H1 (cell line): ENCODE measurements at regions not wholly inside any gene's neighbourhood (a gene's known extent, or its start where the extent isn't known, plus 50 kb on each side); places are given as distances from the start of the nearest gene placed in this dataset.

Source experiments
- CTCF ChIA-PET: fragments of 300-600 bp; sonication (Branson Sonifier 250); formaldehyde crosslinking; loops from one replicate; lab custom pipeline; 2021; ENCODE audit not compliant: partially characterized antibody; lab: Charles Lee
- POLR2A ChIA-PET: fragments of 300-600 bp; sonication (Branson Sonifier 250); formaldehyde crosslinking; loops from one replicate; lab custom pipeline; 2021; ENCODE audit warnings: inconsistent platforms; ENCODE audit not compliant: partially characterized antibody; lab: Charles Lee
- DNase-seq, 2 experiments: peaks; one replicate each; pipeline versions ENCODE4 v3.0.0 to v3.0.0-alpha.2; 2010 to 2022; ENCODE audit warnings: low spot score in 2 of 2, low read depth in 1 of 2, mixed read lengths in 1 of 2
- FAIRE-seq: peaks from 2 replicates; lab custom pipeline; 2011; peaks lifted over from hg19 to GRCh38; lab: Jason Lieb, UNC
- H2AFZ ChIP-seq: 2 replicates; pipeline ENCODE4 v1.8.1; 2012; ENCODE audit warnings: low read length, inconsistent platforms
- H2AK5ac ChIP-seq: 2 replicates; pipeline ENCODE4 v1.6.1; 2013; ENCODE audit warnings: low read depth, low read length
- H2BK120ac ChIP-seq: replicated peaks from 2 replicates; pipeline ENCODE3; 2013; ENCODE audit warnings: low read depth, low read length, inconsistent platforms
- H2BK12ac ChIP-seq: 2 replicates; pipeline ENCODE4 v1.6.1; 2013; ENCODE audit warnings: low read depth, low read length
- H2BK15ac ChIP-seq: 2 replicates; pipeline ENCODE4 v1.6.1; 2013; ENCODE audit warnings: low read length
- H2BK20ac ChIP-seq: 2 replicates; pipeline ENCODE4 v1.6.1; 2013; ENCODE audit warnings: low read length
- H2BK5ac ChIP-seq: 2 replicates; pipeline ENCODE4 v1.6.1; 2013; ENCODE audit warnings: low read depth, low read length
- H3K14ac ChIP-seq: 2 replicates; pipeline ENCODE4 v1.6.1; 2013; ENCODE audit warnings: inconsistent platforms; ENCODE audit not compliant: insufficient read length
- H3K18ac ChIP-seq: 2 replicates; pipeline ENCODE4 v1.6.1; 2013; ENCODE audit warnings: low read length; ENCODE audit errors: extremely low read depth
- H3K23ac ChIP-seq: 2 replicates; pipeline ENCODE4 v1.6.1; 2013; ENCODE audit warnings: inconsistent platforms; ENCODE audit not compliant: insufficient read length
- H3K23me2 ChIP-seq: 2 replicates; pipeline ENCODE4 v1.6.1; 2013; ENCODE audit warnings: low read depth, low read length
- H3K27ac ChIP-seq: 2 replicates; pipeline ENCODE4 v1.6.1; 2011; ENCODE audit warnings: low read depth, low read length, inconsistent platforms
- H3K27me3 ChIP-seq, 4 experiments: replicated peaks in 1 of 4; 1 replicate in 1 of 4; 2 replicates in 3 of 4; pipeline versions ENCODE4 v1.6.1 to v1.8.1; 2011 to 2013; ENCODE audit warnings: low read length in 3 of 4, mild to moderate bottlenecking in 3 of 4, inconsistent platforms in 2 of 4, mixed read lengths in 2 of 4, moderate library complexity in 1 of 4; ENCODE audit not compliant: control insufficient read depth in 3 of 4, insufficient read depth in 3 of 4; ENCODE audit errors: extremely low read depth in 1 of 4
- H3K36me3 ChIP-seq, 4 experiments: 2 replicates each; pipeline versions ENCODE4 v1.6.1 to v1.8.1; 2011 to 2013; ENCODE audit warnings: mild to moderate bottlenecking in 4 of 4, low read length in 3 of 4, moderate library complexity in 2 of 4, control low read depth in 1 of 4, inconsistent platforms in 1 of 4; ENCODE audit not compliant: insufficient read depth in 4 of 4, control insufficient read depth in 2 of 4
- H3K4ac ChIP-seq: replicated peaks from 2 replicates; pipeline ENCODE3; 2013; ENCODE audit warnings: low read length, low read depth, mixed read lengths, inconsistent platforms; ENCODE audit not compliant: insufficient read length
- H3K4me1 ChIP-seq, 4 experiments: replicated peaks in 1 of 4; 1 replicate in 1 of 4; 2 replicates in 3 of 4; pipeline versions ENCODE4 v1.6.1 to v1.8.1; 2011 to 2013; ENCODE audit warnings: low read length in 3 of 4, inconsistent platforms in 2 of 4, mixed read lengths in 1 of 4; ENCODE audit not compliant: insufficient read depth in 4 of 4, control insufficient read depth in 3 of 4
- H3K4me2 ChIP-seq, 2 experiments: 2 replicates each; pipeline versions ENCODE4 v1.6.1 to v1.8.1; 2011 to 2013; ENCODE audit warnings: low read depth in 2 of 2, low read length in 2 of 2, control low read depth in 1 of 2, inconsistent platforms in 1 of 2, mild to moderate bottlenecking in 1 of 2; ENCODE audit not compliant: insufficient read depth in 1 of 2
- H3K4me3 ChIP-seq, 4 experiments: fragments of 200-600, 300-600 bp in 1 of 4; sonication (generic), shearing (Covaris generic), sonication (Bioruptor Twin) in 1 of 4; 2 replicates each; pipeline versions ENCODE4 v1.5.1 to v1.8.1; 2011 to 2016; ENCODE audit warnings: low read length in 4 of 4, low read depth in 3 of 4, control low read depth in 2 of 4, inconsistent platforms in 2 of 4, mild to moderate bottlenecking in 2 of 4, mixed read lengths in 1 of 4, moderate library complexity in 1 of 4; ENCODE audit not compliant: insufficient read depth in 2 of 4; ENCODE audit errors: extremely low read depth in 1 of 4
- H3K56ac ChIP-seq: replicated peaks from 2 replicates; pipeline ENCODE3; 2013; ENCODE audit warnings: low read depth, mild to moderate bottlenecking, mixed read lengths, low read length, inconsistent platforms; ENCODE audit not compliant: insufficient read length
- H3K79me1 ChIP-seq: 2 replicates; pipeline ENCODE4 v1.6.1; 2013; ENCODE audit warnings: low read depth, low read length, control low read depth
- H3K79me2 ChIP-seq, 2 experiments: 2 replicates each; pipeline versions ENCODE4 v1.6.1 to v1.8.1; 2012 to 2013; ENCODE audit warnings: low read length in 2 of 2, mild to moderate bottlenecking in 2 of 2, inconsistent platforms in 1 of 2; ENCODE audit not compliant: insufficient read depth in 2 of 2, control insufficient read depth in 1 of 2
- H3K9ac ChIP-seq, 4 experiments: replicated peaks in 1 of 4; 1 replicate in 1 of 4; 2 replicates in 3 of 4; pipeline versions ENCODE4 v1.6.1 to v1.8.1; 2011 to 2013; ENCODE audit warnings: low read depth in 3 of 4, low read length in 3 of 4, control low read depth in 2 of 4, mild to moderate bottlenecking in 2 of 4, moderate library complexity in 2 of 4, inconsistent platforms in 1 of 4; ENCODE audit errors: extremely low read depth in 1 of 4
- H3K9me3 ChIP-seq, 2 experiments: 2 replicates each; pipeline versions ENCODE4 v1.6.1 to v1.8.1; 2012 to 2013; ENCODE audit warnings: mild to moderate bottlenecking in 2 of 2, moderate library complexity in 2 of 2, control low read depth in 1 of 2, inconsistent platforms in 1 of 2, low read depth in 1 of 2, low read length in 1 of 2, mixed read lengths in 1 of 2; ENCODE audit not compliant: insufficient read depth in 2 of 2
- H4K20me1 ChIP-seq, 2 experiments: replicated peaks in 1 of 2; 2 replicates each; pipeline versions ENCODE3 to v1.8.1; 2011 to 2013; ENCODE audit warnings: inconsistent platforms in 2 of 2, low read length in 2 of 2, mild to moderate bottlenecking in 1 of 2; ENCODE audit not compliant: insufficient read depth in 2 of 2, control insufficient read depth in 1 of 2
- H4K5ac ChIP-seq: 2 replicates; pipeline ENCODE4 v1.6.1; 2013; ENCODE audit warnings: low read length, low read depth, mixed read lengths, inconsistent platforms; ENCODE audit not compliant: insufficient read length
- H4K8ac ChIP-seq: 2 replicates; pipeline ENCODE4 v1.8.0; 2013; ENCODE audit warnings: mild to moderate bottlenecking, moderate library complexity, low read length, inconsistent platforms; ENCODE audit not compliant: insufficient read depth; ENCODE audit errors: extremely low read depth
- H4K91ac ChIP-seq: replicated peaks from 2 replicates; pipeline ENCODE3; 2013; ENCODE audit warnings: low read length, mixed read lengths, inconsistent platforms; ENCODE audit not compliant: insufficient read length
- ASH2L ChIP-seq: fragments of 200-600, 300-600 bp; sonication (generic); IDR thresholded peaks from one replicate; pipeline ENCODE4 v1.7.1; 2017; ENCODE audit warnings: low read length
- BACH1 ChIP-seq: IDR thresholded peaks from 2 replicates; pipeline ENCODE4 v1.6.1; 2012; ENCODE audit warnings: low read length, improper control_type of control experiment
- BCL11A ChIP-seq, 2 experiments: IDR thresholded peaks; one replicate each; pipeline ENCODE4 v1.6.1; 2011; ENCODE audit warnings: low read depth in 2 of 2, low read length in 2 of 2, mild to moderate bottlenecking in 2 of 2
- CREB1 ChIP-seq: IDR thresholded peaks from 2 replicates; pipeline ENCODE4 v1.6.1; 2012; ENCODE audit warnings: inconsistent platforms
- HDAC6 ChIP-seq: IDR thresholded peaks from one replicate; pipeline ENCODE4 v1.7.1; 2012; ENCODE audit warnings: low read depth, mild to moderate bottlenecking, inconsistent platforms, low read length, moderate library complexity
- JUND ChIP-seq: IDR thresholded peaks from 2 replicates; pipeline ENCODE4 v1.6.1; 2011; ENCODE audit warnings: mild to moderate bottlenecking, improper control_type of control experiment, low read length
- POLR2AphosphoS5 ChIP-seq: IDR thresholded peaks from 2 replicates; pipeline ENCODE4 v1.6.1; 2011; ENCODE audit warnings: low read depth, low read length
- RBBP5 ChIP-seq: IDR thresholded peaks from 2 replicates; pipeline ENCODE4 v1.7.1; 2012; ENCODE audit warnings: low read depth, mild to moderate bottlenecking, inconsistent platforms, low read length, moderate library complexity, borderline replicate concordance
- RFX5 ChIP-seq: IDR thresholded peaks from 2 replicates; pipeline ENCODE4 v1.6.1; 2011; ENCODE audit warnings: low read depth, low read length, improper control_type of control experiment, borderline replicate concordance
- SIN3A ChIP-seq, 2 experiments: IDR thresholded peaks in 1 of 2; conservative IDR thresholded peaks in 1 of 2; 2 replicates each; pipeline ENCODE4 v1.6.1; 2011 to 2012; ENCODE audit warnings: low read length in 2 of 2, improper control_type of control experiment in 1 of 2, low read depth in 1 of 2, mild to moderate bottlenecking in 1 of 2
- SP2 ChIP-seq: IDR thresholded peaks from 2 replicates; pipeline ENCODE4 v1.6.1; 2012; ENCODE audit warnings: mild to moderate bottlenecking, low read length, inconsistent platforms
- SUZ12 ChIP-seq: fragments of 200-600 bp; sonication (generic); IDR thresholded peaks from 2 replicates; pipeline ENCODE4 v1.6.1; 2012; ENCODE audit warnings: mild to moderate bottlenecking, inconsistent platforms, low read length, moderate library complexity, mixed read lengths
- TAF1 ChIP-seq: IDR thresholded peaks from 2 replicates; pipeline ENCODE4 v1.6.1; 2011; ENCODE audit warnings: mild to moderate bottlenecking, low read depth, low read length
- WGBS, 2 experiments: shearing (Covaris generic) in 1 of 2; methylation state at CpG; one replicate each; pipeline versions ENCODE4 v1.1.6 to v1.1.7; 2013 to 2015; ENCODE audit warnings: low lambda C conversion rate in 2 of 2, mixed read lengths in 2 of 2, inconsistent platforms in 1 of 2, low coverage in 1 of 2, missing lambda C conversion rate in 1 of 2; ENCODE audit not compliant: insufficient replicate concordance in 2 of 2, insufficient coverage in 1 of 2, insufficient read length in 1 of 2; ENCODE audit errors: extremely low coverage in 1 of 2, missing lambda C conversion rate in 1 of 2; 5-methylcytosine and 5-hydroxymethylcytosine counted together
- TF ChIP-seq, protein P1 (sequence below): IDR thresholded peaks from 2 replicates; pipeline ENCODE4 v1.6.1; 2012; ENCODE audit warnings: inconsistent platforms

DNA sequence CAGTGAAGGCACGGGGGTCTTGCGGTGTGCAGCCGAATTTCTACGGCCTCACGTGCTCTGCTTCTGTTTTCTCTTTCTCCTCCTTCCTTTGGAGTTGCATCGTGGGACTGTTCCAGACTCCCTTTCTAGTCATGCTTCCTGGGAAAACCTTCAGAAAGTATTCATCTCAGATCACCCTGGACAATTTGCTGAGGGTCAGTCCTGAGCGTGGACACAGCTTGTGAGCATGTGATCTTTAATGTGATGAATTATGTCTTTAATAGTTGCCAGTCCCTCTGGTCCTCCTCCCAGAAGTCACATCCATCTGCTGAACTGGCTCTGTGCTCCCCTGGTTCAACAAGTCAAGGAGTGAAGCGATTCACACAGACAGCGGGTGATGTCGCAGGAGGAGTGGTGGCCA, 145.0 kb upstream of the PDE10A start:
- Histone ChIP-seq H3K79me2 (no peaks in the 10 kb centered on the region), H3K14ac (no peak overlapping the region), H3K36me3 (no peaks in the 10 kb centered on the region), H2BK12ac (no peak overlapping the region), H2BK20ac (no peak overlapping the region), H3K4me2 (no peak overlapping the region), H2BK15ac (no peak overlapping the region), H2BK120ac (no peak overlapping the region), H3K4me3 (no peak overlapping the region), H4K5ac (no peak overlapping the region), H3K4ac (no peak overlapping the region), H3K56ac (no peak overlapping the region), H4K20me1 (no peaks in the 10 kb centered on the region), H3K9me3 (0 out of 4 replicates have a peak, but pooled peaks cover 0 to 4% of the 10 kb centered on the region in 2 experiments), H3K79me1 (no peaks in the 10 kb centered on the region), H3K27me3 (peaks cover 4 to 35% (median 26%) of the 10 kb centered on the region in 4 experiments), H3K9ac (no peak overlapping the region), H3K23me2 (peaks cover 8% of the 10 kb centered on the region; the same call in 1 of the 2 replicates), H3K18ac (no peak overlapping the region), H3K27ac (no peak overlapping the region), H2BK5ac (no peak overlapping the region), H2AK5ac (no peak overlapping the region), H3K23ac (no peak overlapping the region), H4K8ac (no peak overlapping the region), H3K4me1 (peaks cover 0 to 2% (median 0%) of the 10 kb centered on the region in 4 experiments; a peak in 1 of 7 replicates), H4K91ac (no peak overlapping the region), H2AFZ (no peak overlapping the region)
- POLR2A ChIA-PET, result no interaction called here
- FAIRE-seq (no peak), DNase-seq (no peak)
- CTCF ChIA-PET, result no interaction called here
- WGBS, 2 experiments, result 80% methylated on average over 10 of the region's 10 CpGs; no CpG with 5 or more reads in 1 of the 2 experiments
- TF ChIP-seq SUZ12, result no peak
- TF ChIP-seq HDAC6, result no peak
- TF ChIP-seq BCL11A (IDR thresholded peaks at IDR 0.05; ENCODE audit: low read depth in 2 of 2, low read length in 2 of 2), result no peak
- no peak for TF ChIP-seq POLR2AphosphoS5
- TF ChIP-seq SIN3A (conservative IDR thresholded peaks at IDR 0.05 in 1 of 2, IDR thresholded peaks at IDR 0.05 in 1 of 2; ENCODE audit: low read depth in 1 of 2, low read length in 2 of 2), result no peak
- TF ChIP-seq CREB1, result no peak
- TF ChIP-seq ASH2L, result no peak
- TF ChIP-seq SP2, result no peak
- TF ChIP-seq JUND, result no peak
- TF ChIP-seq TAF1, result no peak
- TF ChIP-seq RBBP5, result no peak
- TF ChIP-seq, protein P1, sequence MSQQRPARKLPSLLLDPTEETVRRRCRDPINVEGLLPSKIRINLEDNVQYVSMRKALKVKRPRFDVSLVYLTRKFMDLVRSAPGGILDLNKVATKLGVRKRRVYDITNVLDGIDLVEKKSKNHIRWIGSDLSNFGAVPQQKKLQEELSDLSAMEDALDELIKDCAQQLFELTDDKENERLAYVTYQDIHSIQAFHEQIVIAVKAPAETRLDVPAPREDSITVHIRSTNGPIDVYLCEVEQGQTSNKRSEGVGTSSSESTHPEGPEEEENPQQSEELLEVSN, result no peak
- no peak for TF ChIP-seq BACH1
- TF ChIP-seq RFX5, result no peak
